ENCODE measurements at regions not wholly inside any gene's neighbourhood (a gene's known extent, or its start where the extent isn't known, plus 50 kb on each side); places are given as distances from the start of the nearest gene placed in this dataset.

DNA sequence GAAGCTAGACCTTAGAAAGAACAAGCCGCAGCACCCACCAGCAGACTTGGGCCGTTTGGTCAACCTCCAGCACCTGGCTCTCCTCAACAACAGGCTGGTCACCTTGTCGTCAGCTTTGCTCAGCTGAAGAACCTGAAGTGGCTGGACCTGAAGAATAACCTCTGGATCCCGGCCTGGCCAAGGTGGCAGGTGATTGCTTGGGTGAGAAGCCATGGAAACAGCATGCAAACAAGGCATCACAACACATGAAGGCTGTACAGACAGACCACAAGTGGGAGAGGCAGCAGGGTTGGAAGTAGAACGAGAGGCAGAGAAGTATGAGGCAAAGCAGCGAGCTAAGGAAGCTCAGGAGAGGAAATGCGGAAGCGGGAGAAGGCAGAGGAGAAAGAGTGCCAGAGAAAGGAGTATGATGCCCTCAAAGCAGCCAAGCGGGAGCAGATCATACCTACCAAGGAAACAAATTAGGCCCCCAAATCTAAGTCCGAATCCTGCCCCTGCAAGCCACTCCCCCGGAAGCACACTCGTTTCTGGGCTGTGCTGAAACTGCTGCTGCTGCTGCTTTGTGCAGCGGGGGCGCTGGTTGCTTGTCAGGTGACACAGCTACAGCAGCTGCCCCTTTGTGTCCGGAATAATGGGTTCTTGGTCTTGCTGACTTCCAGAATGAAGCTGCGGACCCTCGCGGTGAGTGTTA, 121.6 kb upstream of the LGSN start:
- TF ChIP-seq, protein P1, sequence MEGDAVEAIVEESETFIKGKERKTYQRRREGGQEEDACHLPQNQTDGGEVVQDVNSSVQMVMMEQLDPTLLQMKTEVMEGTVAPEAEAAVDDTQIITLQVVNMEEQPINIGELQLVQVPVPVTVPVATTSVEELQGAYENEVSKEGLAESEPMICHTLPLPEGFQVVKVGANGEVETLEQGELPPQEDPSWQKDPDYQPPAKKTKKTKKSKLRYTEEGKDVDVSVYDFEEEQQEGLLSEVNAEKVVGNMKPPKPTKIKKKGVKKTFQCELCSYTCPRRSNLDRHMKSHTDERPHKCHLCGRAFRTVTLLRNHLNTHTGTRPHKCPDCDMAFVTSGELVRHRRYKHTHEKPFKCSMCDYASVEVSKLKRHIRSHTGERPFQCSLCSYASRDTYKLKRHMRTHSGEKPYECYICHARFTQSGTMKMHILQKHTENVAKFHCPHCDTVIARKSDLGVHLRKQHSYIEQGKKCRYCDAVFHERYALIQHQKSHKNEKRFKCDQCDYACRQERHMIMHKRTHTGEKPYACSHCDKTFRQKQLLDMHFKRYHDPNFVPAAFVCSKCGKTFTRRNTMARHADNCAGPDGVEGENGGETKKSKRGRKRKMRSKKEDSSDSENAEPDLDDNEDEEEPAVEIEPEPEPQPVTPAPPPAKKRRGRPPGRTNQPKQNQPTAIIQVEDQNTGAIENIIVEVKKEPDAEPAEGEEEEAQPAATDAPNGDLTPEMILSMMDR (conservative IDR thresholded peaks at IDR 0.05) = no peak
- no peak for TF ChIP-seq EZH2 (IDR thresholded peaks at IDR 0.05; ENCODE audit: low read depth)
